ENCODE measurements at regions not wholly inside any gene's neighbourhood (a gene's known extent, or its start where the extent isn't known, plus 50 kb on each side); places are given as distances from the start of the nearest gene placed in this dataset.

DNA sequence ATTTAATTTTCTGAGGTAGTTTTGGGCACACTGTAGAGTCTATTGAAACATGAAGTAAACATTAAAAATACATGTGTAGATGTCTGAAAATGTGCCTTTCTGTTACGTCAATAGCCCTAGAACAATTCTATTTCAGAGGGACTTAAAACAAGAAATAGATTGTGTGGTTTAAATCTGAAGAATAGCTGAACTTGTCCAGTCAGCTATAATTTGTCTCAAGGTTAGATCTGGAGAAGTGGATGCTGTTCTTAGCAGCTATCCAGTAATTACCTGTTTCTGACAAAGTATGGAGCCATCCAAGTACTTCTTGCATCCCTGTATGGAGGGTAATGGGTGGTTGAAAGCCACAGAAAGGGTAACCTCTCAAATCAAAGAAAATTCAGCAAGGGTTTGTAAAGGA is 92.8 kb downstream of the SEPTIN7 start:
- Histone ChIP-seq H3K18ac (ENCODE audit: low read depth, low read length) (no peak overlapping the region), H4K20me1 (ENCODE audit: insufficient read depth, low read length) (no peaks in the 10 kb centered on the region), H2AK9ac (replicated peaks; ENCODE audit: low read depth, low read length, poor library complexity) (no peak overlapping the region), H2BK5ac (ENCODE audit: low read depth, low read length, poor library complexity, severe bottlenecking) (no peak overlapping the region), H3K23ac (ENCODE audit: low read depth, low read length) (no peak overlapping the region), H4K8ac (ENCODE audit: low read depth in 2 of 2, low read length in 2 of 2) (no peak overlapping the region), H3K56ac (ENCODE audit: extremely low read depth, insufficient read depth, low read length) (no peak overlapping the region), H4K91ac (ENCODE audit: insufficient read depth, low read depth, low read length) (no peak overlapping the region), H3K36me3 (ENCODE audit: control insufficient read depth, insufficient read depth, low read length) (peaks cover 11% of the 10 kb centered on the region), H3K79me1 (ENCODE audit: low read depth in 1 of 2, low read length in 2 of 2) (peaks cover 12 to 22% of the 10 kb centered on the region in 2 experiments; a peak in 3 of 4 replicates), H3K27ac (ENCODE audit: insufficient read depth, low read length) (no peak overlapping the region), H2AK5ac (ENCODE audit: low read depth, low read length) (no peak overlapping the region), H3K9ac (ENCODE audit: low read depth, low read length) (no peak overlapping the region), H3K4me2 (ENCODE audit: low read depth, low read length) (no peak overlapping the region), H2BK20ac (ENCODE audit: low read depth, low read length) (no peak overlapping the region), H2BK15ac (ENCODE audit: low read depth, low read length) (no peak overlapping the region), H3K4me3 (ENCODE audit: insufficient read depth, low read depth, low read length) (no peak overlapping the region), H4K5ac (ENCODE audit: low read depth, low read length) (no peak overlapping the region), H3K4me1 (ENCODE audit: control insufficient read depth, insufficient read depth, low read length) (no peaks in the 10 kb centered on the region), H3K27me3 (ENCODE audit: control insufficient read depth, insufficient read depth, low read length) (no peaks in the 10 kb centered on the region), H3K4ac (ENCODE audit: low read depth, low read length) (no peak overlapping the region), H3K9me1 (ENCODE audit: insufficient read depth, low read length) (no peaks in the 10 kb centered on the region; the same call in 1 of the 2 replicates), H2AFZ (replicated peaks; ENCODE audit: low read length, poor library complexity) (no peak overlapping the region), H3K14ac (replicated peaks; ENCODE audit: low read depth, low read length) (no peak overlapping the region), H2BK120ac (ENCODE audit: low read depth, low read length) (no peak overlapping the region), H3K9me3 (ENCODE audit: control insufficient read depth, insufficient read depth, low read length) (no peaks in the 10 kb centered on the region)
- WGBS, 2 experiments (ENCODE audit: extremely low coverage in 2 of 2, insufficient read length in 1 of 2), result no CpG with 5 or more reads among the region's 1 CpG
- DNase-seq, result no peak
- dilution Hi-C loops (cut with HindIII; ENCODE audit: low sequenced_read_pairs, unreplicated experiment) (no loop called here), intact Hi-C loops (cut with micrococcal nuclease) (loop anchor here (5.0 kb wide), 1 partner anchor 36 kb away; no protein-coding TSS in a partner anchor), in situ Hi-C loops (cut with MboI; ENCODE audit: low sequenced_read_pairs) (no loop called here)
- ATAC-seq (ENCODE audit: low read depth), result no peak
- ChIA-PET POLR2A (ENCODE audit: unreplicated experiment) (no interaction called here), CTCF (no interaction called here)
- BruUV-seq (replicated peaks), result no TSS peak
- no peak for TF ChIP-seq RFX5 (IDR thresholded peaks at IDR 0.05; ENCODE audit: low read depth, low read length)
